GM23338 (cell line): ENCODE measurements at regions not wholly inside any gene's neighbourhood (a gene's known extent, or its start where the extent isn't known, plus 50 kb on each side); places are given as distances from the start of the nearest gene placed in this dataset.

Experiments used
- CREB1 ChIP-seq: fragments of 250-450 bp; sonication (Bioruptor Pico); IDR thresholded peaks from 2 replicates; pipeline ENCODE4 v1.5.0; 2020; ENCODE audit warnings: low read depth, mild to moderate bottlenecking, moderate library complexity
- EZH2 ChIP-seq: fragments of 200-600 bp; sonication (generic); IDR thresholded peaks from one replicate; pipeline ENCODE4 v1.8.0; 2017; ENCODE audit warnings: antibody characterized with exemption, mild to moderate bottlenecking, low read depth; ENCODE audit not compliant: unreplicated experiment
- POLR2AphosphoS5 ChIP-seq: IDR thresholded peaks from 2 replicates; pipeline ENCODE4 v1.6.1; 2016; ENCODE audit warnings: antibody characterized with exemption, low read depth
- TF ChIP-seq, protein P1 (sequence below), 2 experiments: fragments of 200-600 bp in 1 of 2; sonication (generic) in 1 of 2; conservative IDR thresholded peaks; 2 replicates each; pipeline versions ENCODE4 v1.5.1 to v1.6.1; 2016 to 2017; ENCODE audit warnings: antibody characterized with exemption in 2 of 2, low read depth in 2 of 2, mild to moderate bottlenecking in 2 of 2, moderate library complexity in 1 of 2

DNA sequence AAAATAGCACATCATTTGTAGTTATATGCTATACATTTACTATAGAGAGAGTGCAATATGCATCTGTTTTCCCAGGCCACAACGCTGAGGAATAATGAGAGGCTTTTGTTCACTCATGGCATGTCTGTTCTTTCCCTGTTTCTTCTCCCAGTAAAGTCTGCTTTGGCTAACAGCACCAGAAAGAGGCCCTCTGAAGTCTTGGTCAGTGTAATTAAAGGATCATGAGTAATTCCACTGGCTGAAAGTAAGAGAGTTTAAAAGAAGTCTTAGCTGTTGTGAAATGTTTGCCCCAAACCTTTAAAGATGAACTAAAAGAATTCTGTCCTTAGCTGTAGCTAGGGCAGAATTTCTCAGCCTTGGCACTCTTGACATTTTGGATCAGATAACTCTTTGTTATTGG, 228.8 kb downstream of the TLE4 start:
- TF ChIP-seq POLR2AphosphoS5 (no peak), CREB1 (CRISPR knock-in tag) (no peak), EZH2 (no peak)
- TF ChIP-seq, protein P1, sequence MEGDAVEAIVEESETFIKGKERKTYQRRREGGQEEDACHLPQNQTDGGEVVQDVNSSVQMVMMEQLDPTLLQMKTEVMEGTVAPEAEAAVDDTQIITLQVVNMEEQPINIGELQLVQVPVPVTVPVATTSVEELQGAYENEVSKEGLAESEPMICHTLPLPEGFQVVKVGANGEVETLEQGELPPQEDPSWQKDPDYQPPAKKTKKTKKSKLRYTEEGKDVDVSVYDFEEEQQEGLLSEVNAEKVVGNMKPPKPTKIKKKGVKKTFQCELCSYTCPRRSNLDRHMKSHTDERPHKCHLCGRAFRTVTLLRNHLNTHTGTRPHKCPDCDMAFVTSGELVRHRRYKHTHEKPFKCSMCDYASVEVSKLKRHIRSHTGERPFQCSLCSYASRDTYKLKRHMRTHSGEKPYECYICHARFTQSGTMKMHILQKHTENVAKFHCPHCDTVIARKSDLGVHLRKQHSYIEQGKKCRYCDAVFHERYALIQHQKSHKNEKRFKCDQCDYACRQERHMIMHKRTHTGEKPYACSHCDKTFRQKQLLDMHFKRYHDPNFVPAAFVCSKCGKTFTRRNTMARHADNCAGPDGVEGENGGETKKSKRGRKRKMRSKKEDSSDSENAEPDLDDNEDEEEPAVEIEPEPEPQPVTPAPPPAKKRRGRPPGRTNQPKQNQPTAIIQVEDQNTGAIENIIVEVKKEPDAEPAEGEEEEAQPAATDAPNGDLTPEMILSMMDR (conservative IDR thresholded peaks at IDR 0.05; ENCODE audit: low read depth in 2 of 2), result no peak
